ENCODE measurements at regions not wholly inside any gene's neighbourhood (a gene's known extent, or its start where the extent isn't known, plus 50 kb on each side); places are given as distances from the start of the nearest gene placed in this dataset.

- no peak for TF ChIP-seq CTCF (IDR thresholded peaks at IDR 0.05)
- no peak for TF ChIP-seq POLR2A (IDR thresholded peaks at IDR 0.05; ENCODE audit: low read length)
- TF ChIP-seq MYC (IDR thresholded peaks at IDR 0.05; ENCODE audit: borderline replicate concordance, low read length): no peak
- TF ChIP-seq RAD21 (conservative IDR thresholded peaks at IDR 0.05 in 1 of 2, IDR thresholded peaks at IDR 0.05 in 1 of 2): no peak
- TF ChIP-seq HMGXB4 (CRISPR knock-in tag; IDR thresholded peaks at IDR 0.05; ENCODE audit: borderline replicate concordance): no peak
- no peak for TF ChIP-seq EP300 (IDR thresholded peaks at IDR 0.05)
- TF ChIP-seq CBX2 (IDR thresholded peaks at IDR 0.05; ENCODE audit: borderline replicate concordance, low read depth): no peak
- TF ChIP-seq CEBPB (IDR thresholded peaks at IDR 0.05): no peak
These were observed 1138.1 kb upstream of the PRKX start for GRCh38 chrX:4851534-4851933.

Measured in A549 (cell line).